HepG2 (cell line): ENCODE measurements at regions not wholly inside any gene's neighbourhood (a gene's known extent, or its start where the extent isn't known, plus 50 kb on each side); places are given as distances from the start of the nearest gene placed in this dataset.

Experiments
- ETS1 ChIP-seq: sonication (generic); formaldehyde crosslinking; IDR thresholded peaks from 2 replicates; pipeline ENCODE4 v1.4.0; 2020; ENCODE audit warnings: missing genetic modification reagents
- FOSL1 ChIP-seq: sonication (generic); formaldehyde crosslinking; IDR thresholded peaks from 2 replicates; pipeline ENCODE4 v1.9.0; 2021; ENCODE audit warnings: missing genetic modification reagents, borderline replicate concordance
- HDAC1 ChIP-seq: sonication (generic); formaldehyde crosslinking; IDR thresholded peaks from 2 replicates; pipeline ENCODE4 v1.5.1; 2020; ENCODE audit warnings: mild to moderate bottlenecking, missing genetic modification reagents
- MXD1 ChIP-seq: sonication (generic); formaldehyde crosslinking; IDR thresholded peaks from 2 replicates; pipeline ENCODE4 v1.4.0; 2020; ENCODE audit warnings: mild to moderate bottlenecking, missing genetic modification reagents
- NONO ChIP-seq, 2 experiments: fragments of 450-650 bp in 1 of 2; sonication (generic) in 1 of 2; formaldehyde crosslinking in 1 of 2; IDR thresholded peaks in 1 of 2; conservative IDR thresholded peaks in 1 of 2; 2 replicates each; pipeline versions ENCODE4 v1.6.1 to v1.8.0; 2017 to 2022; ENCODE audit warnings: mild to moderate bottlenecking in 1 of 2, missing genetic modification reagents in 1 of 2, moderate library complexity in 1 of 2
- YY1 ChIP-seq: IDR thresholded peaks from 2 replicates; pipeline ENCODE4 v1.6.1; 2011; ENCODE audit warnings: low read length, low read depth, moderate library complexity, mild to moderate bottlenecking; ENCODE audit not compliant: insufficient read depth, insufficient replicate concordance
- ZNF232 ChIP-seq: sonication (generic); formaldehyde crosslinking; IDR thresholded peaks from 2 replicates; pipeline ENCODE4 v1.4.0; 2020; ENCODE audit warnings: missing genetic modification reagents, borderline replicate concordance
- ZNF280B ChIP-seq: sonication (generic); formaldehyde crosslinking; IDR thresholded peaks from 2 replicates; pipeline ENCODE4 v1.5.0; 2020; ENCODE audit warnings: missing genetic modification reagents, mild to moderate bottlenecking, borderline replicate concordance

- TF ChIP-seq FOSL1 (CRISPR knock-in tag) (no peak), ETS1 (CRISPR knock-in tag) (no peak), HDAC1 (CRISPR knock-in tag) (no peak), YY1 (no peak), ZNF232 (CRISPR knock-in tag) (no peak), MXD1 (CRISPR knock-in tag) (no peak), NONO (IDR thresholded peaks at IDR 0.05) (no peak), NONO (CRISPR knock-in tag; conservative IDR thresholded peaks at IDR 0.05) (no peak), ZNF280B (CRISPR knock-in tag) (no peak)
These were observed 65.2 kb upstream of the TMPRSS15 start for GRCh38 chr21:18468790-18469189.
